K562 (cell line): ENCODE measurements at regions not wholly inside any gene's neighbourhood (a gene's known extent, or its start where the extent isn't known, plus 50 kb on each side); places are given as distances from the start of the nearest gene placed in this dataset.

Experiments
- ATAC-seq: fragments of 200-7000 bp; cut with Tn5 transposase; 3 replicates; pipeline ENCODE4 v1.9.1; 2020; ENCODE audit warnings: moderate library complexity
- BruUV-seq: library from RNA; stranded (reverse); fragments of 400-500 nt; replicated peaks from 2 replicates; lab custom pipeline; 2021; lab: Mats Ljungman, UMichigan
- CTCF ChIA-PET: fragments of 300-600 bp; formaldehyde crosslinking; extraction: SDS; loops from one replicate; lab custom pipeline; 2021; ENCODE audit warnings: low intra/inter-chr PET ratio; lab: Yijun Ruan, JAX
- POLR2A ChIA-PET: fragments of 300-600, 350-650 bp; sonication (Branson Sonifier 250); formaldehyde crosslinking; extraction: SDS; loops from one replicate; lab custom pipeline; 2021; ENCODE audit warnings: antibody characterized with exemption, inconsistent platforms; lab: Yijun Ruan, JAX
- DNase-seq, 4 experiments: peaks; one replicate each; pipeline versions ENCODE4 v3.0.0 to v3.0.0-alpha.2; 2011 to 2018; ENCODE audit warnings: low spot score in 3 of 4, mixed read lengths in 3 of 4; ENCODE audit errors: extremely low read depth in 1 of 4
- FAIRE-seq: peaks from 2 replicates; lab custom pipeline; 2011; peaks lifted over from hg19 to GRCh38; lab: Jason Lieb, UNC
- H2AFZ ChIP-seq: 2 replicates; pipeline ENCODE4 v1.6.0; 2011; ENCODE audit warnings: low read depth, low read length, control low read depth, inconsistent platforms
- H3K27ac ChIP-seq: fragments of 200-600 bp; 3 replicates; pipeline ENCODE4 v1.8.0; 2011; ENCODE audit warnings: low read depth, mild to moderate bottlenecking, control low read depth, inconsistent platforms, low read length, moderate library complexity, mixed read lengths; ENCODE audit errors: extremely low read depth
- H3K27me3 ChIP-seq, 2 experiments: fragments of 300-600 bp in 1 of 2; 2 replicates in 1 of 2; 3 replicates in 1 of 2; pipeline versions ENCODE4 v1.6.0 to v1.8.0; 2011; ENCODE audit warnings: inconsistent platforms in 2 of 2, low read length in 2 of 2, mild to moderate bottlenecking in 1 of 2, mixed read lengths in 1 of 2, moderate library complexity in 1 of 2; ENCODE audit not compliant: control insufficient read depth in 2 of 2, insufficient read depth in 2 of 2
- H3K36me3 ChIP-seq: fragments of 300-600 bp; 3 replicates; pipeline ENCODE4 v1.8.0; 2011; ENCODE audit warnings: mild to moderate bottlenecking, low read length, inconsistent platforms; ENCODE audit not compliant: control insufficient read depth, insufficient read depth
- H3K4me1 ChIP-seq, 2 experiments: fragments of 200-600 bp in 1 of 2; replicated peaks in 1 of 2; 2 replicates in 1 of 2; 3 replicates in 1 of 2; pipeline versions ENCODE4 v1.5.1 to v1.8.0; 2011; ENCODE audit warnings: inconsistent platforms in 2 of 2, low read length in 2 of 2, mild to moderate bottlenecking in 1 of 2, mixed read lengths in 1 of 2, moderate library complexity in 1 of 2; ENCODE audit not compliant: control insufficient read depth in 2 of 2, insufficient read depth in 2 of 2
- H3K4me2 ChIP-seq: 2 replicates; pipeline ENCODE4 v1.6.1; 2011; ENCODE audit warnings: low read length, control low read depth, inconsistent platforms, mixed read lengths; ENCODE audit not compliant: insufficient read depth
- H3K4me3 ChIP-seq: fragments of 200-600 bp; sonication (generic), shearing (Covaris generic); 2 replicates; pipeline ENCODE4 v1.5.1; 2016; ENCODE audit warnings: control low read depth, inconsistent platforms
- H3K79me2 ChIP-seq: fragments of 200-600 bp; 3 replicates; pipeline ENCODE4 v1.8.0; 2011; ENCODE audit warnings: low read length, inconsistent platforms; ENCODE audit not compliant: control insufficient read depth, insufficient read depth
- H3K9ac ChIP-seq, 2 experiments: 2 replicates each; pipeline versions ENCODE4 v1.6.0 to v1.6.1; 2011; ENCODE audit warnings: low read depth in 2 of 2, low read length in 2 of 2, control low read depth in 1 of 2, inconsistent platforms in 1 of 2, mild to moderate bottlenecking in 1 of 2, mixed read lengths in 1 of 2; ENCODE audit not compliant: insufficient read depth in 1 of 2
- H3K9me1 ChIP-seq: one replicate; pipeline ENCODE4 v1.6.0; 2011; ENCODE audit warnings: inconsistent platforms, mild to moderate bottlenecking, low read length, moderate library complexity; ENCODE audit not compliant: control insufficient read depth, insufficient read depth
- H3K9me3 ChIP-seq: replicated peaks from 2 replicates; pipeline ENCODE4 v1.5.1; 2011; ENCODE audit warnings: low read depth, low read length, inconsistent platforms; ENCODE audit not compliant: control insufficient read depth, insufficient read depth
- H4K20me1 ChIP-seq: replicated peaks from 2 replicates; pipeline ENCODE4 v1.6.1; 2011; ENCODE audit warnings: low read length, inconsistent platforms, mixed read lengths; ENCODE audit not compliant: control insufficient read depth, insufficient read depth
- CBX1 ChIP-seq: sonication (generic); IDR thresholded peaks from 2 replicates; pipeline ENCODE4 v1.6.1; 2016; ENCODE audit warnings: antibody characterized with exemption, low read depth, mild to moderate bottlenecking
- CREBBP ChIP-seq: IDR thresholded peaks from one replicate; pipeline ENCODE4 v1.6.1; 2012; ENCODE audit warnings: low read depth, mild to moderate bottlenecking, control low read depth, inconsistent platforms, low read length
- E2F1 ChIP-seq: sonication (generic); formaldehyde crosslinking; IDR thresholded peaks from 2 replicates; pipeline ENCODE4 v1.8.1; 2023; ENCODE audit warnings: mild to moderate bottlenecking, missing genetic modification reagents, moderate library complexity
- RBM17 ChIP-seq: fragments of 200-400 bp; formaldehyde crosslinking; IDR thresholded peaks from 2 replicates; pipeline ENCODE4 v1.6.1; 2017; ENCODE audit warnings: low read depth, mild to moderate bottlenecking, low read length, borderline replicate concordance
- SIX5 ChIP-seq, 2 experiments: IDR thresholded peaks; 2 replicates each; pipeline ENCODE4 v1.6.1; 2011; ENCODE audit warnings: low read length in 2 of 2, borderline replicate concordance in 1 of 2, low read depth in 1 of 2, mild to moderate bottlenecking in 1 of 2, moderate library complexity in 1 of 2; ENCODE audit not compliant: insufficient read depth in 1 of 2
- TBP ChIP-seq: optimal IDR thresholded peaks from 2 replicates; pipeline ENCODE3; 2011; ENCODE audit warnings: low read depth, low read length, improper control_type of control experiment
- TCF3 ChIP-seq: sonication (generic); formaldehyde crosslinking; IDR thresholded peaks from 2 replicates; pipeline ENCODE4 v1.4.0; 2020; ENCODE audit warnings: mild to moderate bottlenecking, missing genetic modification reagents
- ZNF133 ChIP-seq: fragments of 250-450 bp; sonication (Bioruptor Pico); IDR thresholded peaks from 2 replicates; pipeline ENCODE4 v1.4.0; 2020; ENCODE audit warnings: mild to moderate bottlenecking
- ZNF445 ChIP-seq: fragments of 250-450 bp; sonication (Bioruptor Pico); IDR thresholded peaks from 2 replicates; pipeline ENCODE4 v1.4.0; 2020; ENCODE audit warnings: low read depth, mild to moderate bottlenecking, moderate library complexity
- WGBS: fragments of 100-300 bp; shearing (Covaris generic); methylation state at CpG from one replicate; pipeline ENCODE4 v1.1.6; 2016; ENCODE audit warnings: low coverage, mixed read lengths; ENCODE audit not compliant: insufficient coverage; ENCODE audit errors: missing lambda C conversion rate; 5-methylcytosine and 5-hydroxymethylcytosine counted together
- in situ Hi-C: fragments of 300-500 bp; cut with MboI; formaldehyde crosslinking; loops from 4 replicates; pipeline ENCODE4 v1.15.0; 2018; ENCODE audit warnings: inconsistent platforms, mixed read lengths
- intact Hi-C: fragments of 100-400 bp; cut with micrococcal nuclease; formaldehyde crosslinking; loops from 2 replicates; pipeline ENCODE4 v1.14.2; 2022
- TF ChIP-seq, protein P1 (sequence below): sonication (generic); formaldehyde crosslinking; IDR thresholded peaks from 2 replicates; pipeline ENCODE4 v1.8.0; 2022; ENCODE audit warnings: mild to moderate bottlenecking, low read depth, missing genetic modification reagents
- TF ChIP-seq, protein P2 (sequence below): sonication (generic); formaldehyde crosslinking; IDR thresholded peaks from 2 replicates; pipeline ENCODE4 v1.8.1; 2022; ENCODE audit warnings: missing genetic modification reagents
- TF ChIP-seq, protein P3 (sequence below): fragments of 250-450 bp; sonication (Bioruptor Pico); IDR thresholded peaks from 2 replicates; pipeline ENCODE4 v1.4.0; 2020; ENCODE audit warnings: mild to moderate bottlenecking, moderate library complexity

- in situ Hi-C loops = no loop called here
- no peak for ATAC-seq
- POLR2A ChIA-PET = interaction anchor here (1.4 kb wide), 1 partner anchor 30 kb away, joined by 4 read pairs; no protein-coding TSS in a partner anchor
- BruUV-seq = no TSS peak
- no peak for FAIRE-seq
- Histone ChIP-seq H3K27me3 (no peaks in the 10 kb centered on the region; a peak in 1 of 5 replicates), H3K36me3 (no peaks in the 10 kb centered on the region), H3K9me1 (no peaks in the 10 kb centered on the region), H3K9ac (no peak overlapping the region), H2AFZ (no peak overlapping the region), H3K79me2 (no peaks in the 10 kb centered on the region), H4K20me1 (no peaks in the 10 kb centered on the region), H3K4me1 (no peaks in the 10 kb centered on the region), H3K9me3 (no peaks in the 10 kb centered on the region), H3K27ac (no peak overlapping the region), H3K4me2 (no peak overlapping the region), H3K4me3 (no peak overlapping the region)
- CTCF ChIA-PET = no interaction called here
- TF ChIP-seq, protein P1, sequence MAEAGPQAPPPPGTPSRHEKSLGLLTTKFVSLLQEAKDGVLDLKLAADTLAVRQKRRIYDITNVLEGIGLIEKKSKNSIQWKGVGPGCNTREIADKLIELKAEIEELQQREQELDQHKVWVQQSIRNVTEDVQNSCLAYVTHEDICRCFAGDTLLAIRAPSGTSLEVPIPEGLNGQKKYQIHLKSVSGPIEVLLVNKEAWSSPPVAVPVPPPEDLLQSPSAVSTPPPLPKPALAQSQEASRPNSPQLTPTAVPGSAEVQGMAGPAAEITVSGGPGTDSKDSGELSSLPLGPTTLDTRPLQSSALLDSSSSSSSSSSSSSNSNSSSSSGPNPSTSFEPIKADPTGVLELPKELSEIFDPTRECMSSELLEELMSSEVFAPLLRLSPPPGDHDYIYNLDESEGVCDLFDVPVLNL (CRISPR knock-in tag) = no peak
- TF ChIP-seq TBP (no peak), CREBBP (no peak), RBM17 (no peak), E2F1 (CRISPR knock-in tag) (no peak), CBX1 (no peak), TCF3 (CRISPR knock-in tag) (no peak), ZNF445 (no peak), SIX5 (IDR thresholded peaks at IDR 0.05; ENCODE audit: borderline replicate concordance in 1 of 2, insufficient read depth in 1 of 2, low read depth in 1 of 2, low read length in 2 of 2) (no peak), ZNF133 (CRISPR knock-in tag) (no peak)
- TF ChIP-seq, protein P2, sequence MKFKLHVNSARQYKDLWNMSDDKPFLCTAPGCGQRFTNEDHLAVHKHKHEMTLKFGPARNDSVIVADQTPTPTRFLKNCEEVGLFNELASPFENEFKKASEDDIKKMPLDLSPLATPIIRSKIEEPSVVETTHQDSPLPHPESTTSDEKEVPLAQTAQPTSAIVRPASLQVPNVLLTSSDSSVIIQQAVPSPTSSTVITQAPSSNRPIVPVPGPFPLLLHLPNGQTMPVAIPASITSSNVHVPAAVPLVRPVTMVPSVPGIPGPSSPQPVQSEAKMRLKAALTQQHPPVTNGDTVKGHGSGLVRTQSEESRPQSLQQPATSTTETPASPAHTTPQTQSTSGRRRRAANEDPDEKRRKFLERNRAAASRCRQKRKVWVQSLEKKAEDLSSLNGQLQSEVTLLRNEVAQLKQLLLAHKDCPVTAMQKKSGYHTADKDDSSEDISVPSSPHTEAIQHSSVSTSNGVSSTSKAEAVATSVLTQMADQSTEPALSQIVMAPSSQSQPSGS (CRISPR knock-in tag) = no peak
- TF ChIP-seq, protein P3, sequence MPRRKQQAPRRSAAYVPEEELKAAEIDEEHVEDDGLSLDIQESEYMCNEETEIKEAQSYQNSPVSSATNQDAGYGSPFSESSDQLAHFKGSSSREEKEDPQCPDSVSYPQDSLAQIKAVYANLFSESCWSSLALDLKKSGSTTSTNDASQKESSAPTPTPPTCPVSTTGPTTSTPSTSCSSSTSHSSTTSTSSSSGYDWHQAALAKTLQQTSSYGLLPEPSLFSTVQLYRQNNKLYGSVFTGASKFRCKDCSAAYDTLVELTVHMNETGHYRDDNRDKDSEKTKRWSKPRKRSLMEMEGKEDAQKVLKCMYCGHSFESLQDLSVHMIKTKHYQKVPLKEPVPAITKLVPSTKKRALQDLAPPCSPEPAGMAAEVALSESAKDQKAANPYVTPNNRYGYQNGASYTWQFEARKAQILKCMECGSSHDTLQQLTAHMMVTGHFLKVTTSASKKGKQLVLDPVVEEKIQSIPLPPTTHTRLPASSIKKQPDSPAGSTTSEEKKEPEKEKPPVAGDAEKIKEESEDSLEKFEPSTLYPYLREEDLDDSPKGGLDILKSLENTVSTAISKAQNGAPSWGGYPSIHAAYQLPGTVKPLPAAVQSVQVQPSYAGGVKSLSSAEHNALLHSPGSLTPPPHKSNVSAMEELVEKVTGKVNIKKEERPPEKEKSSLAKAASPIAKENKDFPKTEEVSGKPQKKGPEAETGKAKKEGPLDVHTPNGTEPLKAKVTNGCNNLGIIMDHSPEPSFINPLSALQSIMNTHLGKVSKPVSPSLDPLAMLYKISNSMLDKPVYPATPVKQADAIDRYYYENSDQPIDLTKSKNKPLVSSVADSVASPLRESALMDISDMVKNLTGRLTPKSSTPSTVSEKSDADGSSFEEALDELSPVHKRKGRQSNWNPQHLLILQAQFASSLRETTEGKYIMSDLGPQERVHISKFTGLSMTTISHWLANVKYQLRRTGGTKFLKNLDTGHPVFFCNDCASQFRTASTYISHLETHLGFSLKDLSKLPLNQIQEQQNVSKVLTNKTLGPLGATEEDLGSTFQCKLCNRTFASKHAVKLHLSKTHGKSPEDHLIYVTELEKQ = no peak
- intact Hi-C loops = no loop called here
- DNase-seq = no peak
- 52% methylated on average over 8 of the region's 8 CpGs for WGBS
Measured at GRCh38 chr3:177561769-177562392, 364.6 kb upstream of the TBL1XR1 start.
